Parathyroid adenoma (tissue), 2 donors: ENCODE measurements at regions not wholly inside any gene's neighbourhood (a gene's known extent, or its start where the extent isn't known, plus 50 kb on each side); places are given as distances from the start of the nearest gene placed in this dataset.
A peak's percentile ranks its signal among the peaks of the same experiment; 100 is the strongest.
"Not testable (repeated sequence)": the region's sequence is repeated elsewhere in the genome, so short reads cannot be mapped to it uniquely, and the experiment has no call there.

Experiments
- H2AFZ ChIP-seq: fragments of 300-600 bp; sonication (generic); one replicate; pipeline ENCODE4 v1.7.0; 2017; ENCODE audit warnings: antibody characterized with exemption, mild to moderate bottlenecking
- H3K27ac ChIP-seq: fragments of 300-600 bp; sonication (generic); one replicate; pipeline ENCODE4 v1.7.0; 2017
- H3K27me3 ChIP-seq: fragments of 300-600 bp; sonication (generic); one replicate; pipeline ENCODE4 v1.7.0; 2017; ENCODE audit warnings: low read length; ENCODE audit not compliant: control insufficient read depth, insufficient read depth
- H3K36me3 ChIP-seq: fragments of 300-600 bp; sonication (generic); one replicate; pipeline ENCODE4 v1.7.0; 2017; ENCODE audit warnings: low read length; ENCODE audit not compliant: control insufficient read depth, insufficient read depth
- H3K4me1 ChIP-seq: fragments of 300-600 bp; sonication (generic); one replicate; pipeline ENCODE4 v1.7.0; 2017; ENCODE audit warnings: control low read depth
- H3K4me2 ChIP-seq: fragments of 300-600 bp; sonication (generic); one replicate; pipeline ENCODE4 v1.7.0; 2017; ENCODE audit warnings: low read length
- H3K4me3 ChIP-seq: fragments of 300-600 bp; sonication (generic); one replicate; pipeline ENCODE4 v1.7.0; 2017; ENCODE audit warnings: low read depth, low read length
- H3K79me2 ChIP-seq: fragments of 300-600 bp; sonication (generic); one replicate; pipeline ENCODE4 v1.7.0; 2017; ENCODE audit warnings: control low read depth
- H3K9ac ChIP-seq: fragments of 300-600 bp; sonication (generic); one replicate; pipeline ENCODE4 v1.7.0; 2017; ENCODE audit warnings: mild to moderate bottlenecking
- H3K9me3 ChIP-seq: fragments of 300-600 bp; sonication (generic); one replicate; pipeline ENCODE4 v1.7.0; 2017; ENCODE audit warnings: low read length; ENCODE audit not compliant: control insufficient read depth
- TF ChIP-seq, protein P1 (sequence below): fragments of 300-600 bp; sonication (generic); IDR thresholded peaks from one replicate; pipeline ENCODE4 v1.7.0; 2017; ENCODE audit warnings: antibody characterized with exemption, mild to moderate bottlenecking
- donor health status: primary hyperparathyroidism.

DNA sequence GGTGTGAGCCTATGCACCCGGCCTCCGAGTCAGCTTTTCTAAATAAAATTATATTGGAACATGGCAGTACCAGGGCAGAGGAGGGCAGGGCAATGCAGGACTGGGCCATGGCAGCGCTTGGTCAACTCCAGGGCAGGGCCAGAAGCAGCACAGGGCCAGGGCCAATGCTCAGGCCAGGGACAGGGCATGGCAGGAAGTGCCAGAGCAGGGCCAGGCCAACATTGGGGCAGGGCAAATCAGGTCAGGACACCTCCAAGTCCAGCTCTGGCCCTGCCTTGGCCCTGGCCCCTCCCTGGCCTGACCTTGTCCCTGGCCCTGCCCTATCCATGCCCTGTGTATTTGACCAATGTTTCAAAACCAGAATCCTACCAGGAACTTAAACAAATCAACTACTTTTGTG is 156.1 kb downstream of the LIPI start:
- TF ChIP-seq, protein P1, sequence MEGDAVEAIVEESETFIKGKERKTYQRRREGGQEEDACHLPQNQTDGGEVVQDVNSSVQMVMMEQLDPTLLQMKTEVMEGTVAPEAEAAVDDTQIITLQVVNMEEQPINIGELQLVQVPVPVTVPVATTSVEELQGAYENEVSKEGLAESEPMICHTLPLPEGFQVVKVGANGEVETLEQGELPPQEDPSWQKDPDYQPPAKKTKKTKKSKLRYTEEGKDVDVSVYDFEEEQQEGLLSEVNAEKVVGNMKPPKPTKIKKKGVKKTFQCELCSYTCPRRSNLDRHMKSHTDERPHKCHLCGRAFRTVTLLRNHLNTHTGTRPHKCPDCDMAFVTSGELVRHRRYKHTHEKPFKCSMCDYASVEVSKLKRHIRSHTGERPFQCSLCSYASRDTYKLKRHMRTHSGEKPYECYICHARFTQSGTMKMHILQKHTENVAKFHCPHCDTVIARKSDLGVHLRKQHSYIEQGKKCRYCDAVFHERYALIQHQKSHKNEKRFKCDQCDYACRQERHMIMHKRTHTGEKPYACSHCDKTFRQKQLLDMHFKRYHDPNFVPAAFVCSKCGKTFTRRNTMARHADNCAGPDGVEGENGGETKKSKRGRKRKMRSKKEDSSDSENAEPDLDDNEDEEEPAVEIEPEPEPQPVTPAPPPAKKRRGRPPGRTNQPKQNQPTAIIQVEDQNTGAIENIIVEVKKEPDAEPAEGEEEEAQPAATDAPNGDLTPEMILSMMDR: no peak

DNA sequence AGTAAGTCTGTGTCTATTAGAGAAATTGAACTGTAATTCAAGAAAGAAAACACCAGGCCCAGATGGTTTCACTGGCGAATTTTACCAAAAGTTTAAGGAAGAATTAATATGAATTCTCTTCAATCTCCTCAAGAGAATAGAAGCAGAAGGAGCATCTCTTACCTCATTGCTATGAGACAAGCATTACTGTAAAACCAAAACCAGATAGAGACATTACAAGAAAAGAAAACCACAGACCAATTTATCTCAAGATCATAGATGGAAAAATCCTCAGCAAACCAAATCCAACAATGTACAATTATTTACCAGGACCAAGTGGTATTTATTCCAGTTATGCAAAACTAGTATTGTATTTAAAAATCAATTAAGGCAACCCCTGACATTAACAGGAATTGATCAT is 160.6 kb downstream of the LIPI start:
- Histone ChIP-seq H3K4me3 (no peak overlapping the region), H3K9me3 (no peaks in the 10 kb centered on the region), H3K36me3 (no peaks in the 10 kb centered on the region), H3K79me2 (no peaks in the 10 kb centered on the region), H3K4me1 (no peaks in the 10 kb centered on the region), H3K9ac (no peak overlapping the region), H3K27ac (no peak overlapping the region), H3K4me2 (no peak overlapping the region), H2AFZ (no peak overlapping the region), H3K27me3 (no peaks in the 10 kb centered on the region)
- TF ChIP-seq, protein P1: no peak

More for the DNA sequence above, 156.1 kb downstream of the LIPI start:
- H3K9ac ChIP-seq: no peak overlapping the region
- no peak overlapping the region for H3K27ac ChIP-seq
- H3K36me3 ChIP-seq: no peaks in the 10 kb centered on the region
- no peaks in the 10 kb centered on the region for H3K9me3 ChIP-seq
- H3K27me3 ChIP-seq: no peaks in the 10 kb centered on the region
- H3K4me1 ChIP-seq: no peaks in the 10 kb centered on the region
- H3K79me2 ChIP-seq: no peaks in the 10 kb centered on the region
- H3K4me2 ChIP-seq: no peak overlapping the region
- H2AFZ ChIP-seq: no peak overlapping the region
- no peak overlapping the region for H3K4me3 ChIP-seq

DNA sequence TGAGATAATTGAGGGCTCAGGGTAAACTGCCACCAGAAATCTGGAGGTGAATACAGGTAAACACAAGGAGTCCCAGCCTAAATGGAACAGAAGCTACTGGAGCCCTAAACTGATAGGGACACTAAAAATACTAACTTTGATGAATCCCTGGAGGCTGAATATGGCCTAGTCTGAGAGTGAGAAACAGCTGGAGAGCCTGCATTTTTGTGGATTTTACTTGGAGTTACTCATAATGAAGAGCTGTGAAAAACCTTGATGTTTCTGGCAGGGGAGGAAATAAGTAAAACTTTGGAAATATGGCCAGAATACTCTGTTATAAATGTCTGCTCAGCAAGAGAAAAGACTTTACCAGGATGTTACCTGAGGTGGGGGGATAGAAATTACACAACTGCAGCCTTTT is 164.4 kb downstream of the LIPI start:
- Histone ChIP-seq H3K27me3 (no peaks in the 10 kb centered on the region), H3K4me3 (no peak overlapping the region), H3K79me2 (no peaks in the 10 kb centered on the region), H3K9me3 (no peaks in the 10 kb centered on the region), H3K4me1 (no peaks in the 10 kb centered on the region), H3K27ac (no peak overlapping the region), H2AFZ (no peak overlapping the region), H3K9ac (no peak overlapping the region), H3K36me3 (no peaks in the 10 kb centered on the region), H3K4me2 (no peak overlapping the region)
- TF ChIP-seq, protein P1: no peak

DNA sequence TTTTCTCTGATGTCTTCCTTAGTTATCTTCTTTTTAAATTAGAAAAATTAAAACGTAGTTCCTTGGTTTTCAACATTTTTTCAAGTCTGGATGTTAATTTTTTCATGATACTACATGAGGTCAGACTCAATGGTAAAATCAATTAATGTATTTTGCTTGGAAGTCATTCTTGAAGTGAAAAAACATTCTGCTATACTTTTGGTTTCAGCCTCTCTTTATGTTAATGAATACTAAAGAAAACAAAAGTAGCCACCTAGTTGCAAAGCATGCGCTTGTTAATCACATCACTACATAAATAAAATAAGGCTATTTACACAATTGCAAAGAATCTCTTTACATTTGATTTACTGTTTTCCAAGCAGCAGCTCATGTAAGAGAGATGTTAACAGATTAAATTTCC is 170.4 kb downstream of the LIPI start:
- H3K9me3 ChIP-seq: no peaks in the 10 kb centered on the region
- no peak overlapping the region for H3K9ac ChIP-seq
- no peak overlapping the region for H3K27ac ChIP-seq
- no peak overlapping the region for H2AFZ ChIP-seq
- TF ChIP-seq, protein P1: no peak
- H3K36me3 ChIP-seq: no peaks in the 10 kb centered on the region
- H3K4me1 ChIP-seq: no peaks in the 10 kb centered on the region
- H3K27me3 ChIP-seq: no peaks in the 10 kb centered on the region
- no peak overlapping the region for H3K4me3 ChIP-seq
- no peaks in the 10 kb centered on the region for H3K79me2 ChIP-seq
- no peak overlapping the region for H3K4me2 ChIP-seq

DNA sequence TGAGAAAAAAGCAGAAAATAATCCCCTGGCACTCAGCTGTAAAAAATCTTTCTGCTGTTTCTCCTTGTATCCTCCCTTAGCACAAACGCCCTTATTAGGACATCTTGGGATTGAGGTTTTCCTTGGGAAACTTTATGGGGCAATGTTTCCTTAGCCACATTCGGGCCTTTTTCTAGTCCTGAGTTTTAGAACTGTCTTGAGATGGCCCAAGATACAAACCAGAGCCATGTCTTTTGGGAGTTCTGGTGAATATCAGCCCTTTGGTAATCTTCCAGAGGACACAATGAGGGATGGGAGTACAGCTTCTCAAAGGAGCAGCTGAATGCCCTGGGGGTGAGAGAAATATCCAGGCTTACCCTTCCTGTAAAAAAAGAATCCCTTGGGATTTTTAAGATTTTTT is 182.1 kb downstream of the LIPI start:
- H2AFZ ChIP-seq, H3K4me1 ChIP-seq, H3K9ac ChIP-seq, H3K36me3 ChIP-seq, H3K4me3 ChIP-seq, H3K4me2 ChIP-seq, H3K79me2 ChIP-seq, H3K9me3 ChIP-seq, H3K27ac ChIP-seq, H3K27me3 ChIP-seq: not testable (repeated sequence)

DNA sequence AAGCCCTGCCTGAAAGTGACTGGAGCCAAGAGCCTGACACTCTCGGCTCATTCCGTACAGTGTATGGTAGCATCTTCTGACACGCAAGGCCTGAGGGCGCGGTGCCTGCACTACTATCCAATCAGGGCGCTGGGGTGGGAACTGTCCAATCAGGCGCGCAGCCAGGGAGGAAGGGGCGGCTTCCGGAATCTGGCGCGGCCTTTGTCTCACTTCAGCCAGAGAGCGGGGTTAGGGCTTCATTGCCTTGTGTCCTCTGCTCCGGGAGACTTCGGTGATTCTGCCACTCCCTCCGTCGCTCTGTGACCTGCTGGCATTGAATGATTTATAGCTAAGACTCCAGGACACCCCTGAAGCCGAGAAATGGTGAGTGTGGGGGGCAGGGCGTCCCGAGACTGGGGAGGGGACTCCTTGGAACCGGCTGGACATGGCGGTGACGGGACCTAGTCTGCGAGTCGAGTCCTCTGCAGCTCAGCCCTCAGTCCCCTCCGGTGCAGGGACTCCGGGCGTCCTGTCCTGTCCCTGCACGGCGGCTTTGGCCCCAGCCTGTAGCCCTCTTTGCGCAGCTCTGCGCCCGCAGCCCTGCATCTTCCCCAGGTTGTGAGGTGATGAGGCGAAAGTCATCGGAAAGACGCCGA is 183.4 kb downstream of the LIPI start:
- H3K27ac ChIP-seq, H3K9ac ChIP-seq: not testable (repeated sequence)
- H2AFZ ChIP-seq: peak overlapping the region; percentile 79

DNA sequence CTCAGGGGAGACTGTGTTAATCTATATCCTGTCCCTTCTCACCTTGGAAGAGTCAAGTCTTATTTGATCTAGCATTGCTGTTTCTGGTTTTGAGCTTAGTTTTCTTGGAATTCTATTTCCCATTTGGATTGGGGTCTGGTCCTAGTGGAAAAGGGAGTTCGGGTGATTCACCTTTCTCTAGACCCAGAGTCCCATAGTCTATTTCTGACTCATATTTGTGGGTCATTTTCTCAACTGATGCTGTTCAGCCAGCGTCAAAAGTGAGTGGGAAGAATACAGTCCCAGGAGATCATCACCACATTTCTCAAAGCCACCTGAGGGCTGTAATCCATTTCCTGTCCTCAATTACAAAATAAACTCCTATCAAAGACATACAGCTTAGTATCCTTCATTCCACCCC is 190.6 kb downstream of the LIPI start:
- not testable (repeated sequence) for H3K79me2 ChIP-seq, H3K4me3 ChIP-seq, H3K27ac ChIP-seq, H3K4me2 ChIP-seq, H3K27me3 ChIP-seq, H3K9me3 ChIP-seq, H3K36me3 ChIP-seq, H2AFZ ChIP-seq, H3K9ac ChIP-seq, H3K4me1 ChIP-seq

More for the DNA sequence above, 183.4 kb downstream of the LIPI start:
- H3K9me3 ChIP-seq, H3K79me2 ChIP-seq, H3K4me1 ChIP-seq, H3K27me3 ChIP-seq, H3K36me3 ChIP-seq: not testable (repeated sequence)
- Histone ChIP-seq H3K4me3 (peak overlapping the region; percentile 47), H3K4me2 (peak overlapping the region; percentile 69)

DNA sequence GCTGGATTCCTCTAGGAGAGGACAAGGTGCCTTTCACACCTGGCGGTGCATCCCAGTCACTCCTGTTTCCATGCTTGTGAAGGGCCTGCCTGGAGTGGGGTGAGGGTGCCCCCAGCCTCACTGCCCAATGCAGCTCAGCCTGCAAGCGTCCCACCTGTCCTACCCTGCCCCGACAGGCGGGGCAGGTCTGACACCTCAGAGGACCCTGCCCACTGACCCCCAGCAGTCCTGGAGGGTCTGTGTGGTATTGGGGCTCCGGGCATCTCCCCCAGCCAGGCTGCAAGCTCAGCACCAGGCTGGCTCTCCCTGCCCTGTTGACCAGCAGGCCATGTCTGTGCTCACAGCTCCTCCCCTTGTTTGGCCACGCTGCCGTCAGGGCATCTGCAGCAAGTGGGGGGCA is 194.9 kb downstream of the LIPI start:
- not testable (repeated sequence) for H3K4me1 ChIP-seq, H3K27ac ChIP-seq, H3K4me2 ChIP-seq, H3K4me3 ChIP-seq, H3K36me3 ChIP-seq, H3K9me3 ChIP-seq, H3K9ac ChIP-seq, H3K27me3 ChIP-seq, H3K79me2 ChIP-seq, H2AFZ ChIP-seq
